ENCODE measurements at regions not wholly inside any gene's neighbourhood (a gene's known extent, or its start where the extent isn't known, plus 50 kb on each side); places are given as distances from the start of the nearest gene placed in this dataset.

DNA sequence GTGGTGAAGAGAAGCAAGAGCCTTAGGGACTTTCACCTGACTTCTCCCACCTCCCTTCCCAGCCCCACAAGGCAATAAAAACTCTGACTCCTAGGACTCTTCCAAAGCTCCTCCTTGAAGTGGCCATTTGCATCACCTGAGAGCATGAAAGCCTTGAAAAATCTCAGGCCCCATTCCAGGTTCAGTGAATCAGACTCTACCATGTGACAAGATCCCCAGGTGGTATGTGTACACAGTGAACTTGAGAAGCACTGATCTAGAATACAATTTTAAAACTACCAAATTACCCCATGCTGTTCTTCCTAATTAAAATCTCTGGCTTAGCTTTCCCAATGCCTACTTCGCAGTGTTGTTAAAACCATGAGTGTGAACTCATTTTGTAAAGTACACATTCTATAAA is 195.1 kb upstream of the SAMSN1 start:
- TF ChIP-seq POLR2AphosphoS5 (IDR thresholded peaks at IDR 0.05; ENCODE audit: borderline replicate concordance, low read depth, low read length) (no peak), EZH2 (IDR thresholded peaks at IDR 0.05) (no peak)
